ENCODE measurements at regions not wholly inside any gene's neighbourhood (a gene's known extent, or its start where the extent isn't known, plus 50 kb on each side); places are given as distances from the start of the nearest gene placed in this dataset.
A peak's percentile ranks its signal among the peaks of the same experiment; 100 is the strongest.

DNA sequence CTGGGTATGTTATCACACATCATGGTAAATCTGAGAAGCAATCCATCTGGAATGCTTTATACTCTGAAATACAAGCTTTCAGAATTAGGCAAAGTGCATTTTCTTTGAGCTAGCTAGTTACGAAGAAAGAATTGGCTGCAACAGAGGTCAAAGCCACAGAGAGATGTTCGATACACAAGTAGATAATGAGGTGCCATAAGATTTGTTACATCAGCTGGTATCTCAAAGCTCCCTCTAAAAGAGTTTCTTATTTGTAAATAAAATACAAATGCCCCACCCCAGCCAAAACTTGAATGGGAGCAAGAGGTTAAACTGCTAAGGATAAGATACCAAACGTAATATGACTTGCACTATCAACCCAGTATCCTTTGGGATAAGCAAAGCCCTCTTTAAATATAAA is 84.0 kb upstream of the SLCO3A1 start:
- no peak for DNase-seq

DNA sequence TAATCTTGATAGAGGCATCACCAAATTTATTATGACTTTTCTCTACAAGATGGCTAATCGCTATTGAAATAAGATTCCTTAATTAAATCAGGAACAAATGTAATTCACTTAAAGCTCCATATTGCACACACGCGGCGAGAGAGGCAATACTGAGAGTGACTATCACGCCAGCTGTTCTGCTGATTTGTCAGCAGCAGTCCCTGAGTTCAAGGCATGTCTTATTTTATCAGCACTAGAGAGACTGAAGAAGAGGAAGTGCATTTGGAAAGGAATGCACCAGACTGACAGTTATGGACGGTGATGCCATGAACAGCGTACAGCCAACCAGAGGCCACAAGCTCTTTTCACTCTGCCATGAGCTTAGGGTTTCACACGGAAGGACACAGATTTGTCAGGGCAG is 83.6 kb upstream of the SLCO3A1 start:
- no peak for DNase-seq

DNA sequence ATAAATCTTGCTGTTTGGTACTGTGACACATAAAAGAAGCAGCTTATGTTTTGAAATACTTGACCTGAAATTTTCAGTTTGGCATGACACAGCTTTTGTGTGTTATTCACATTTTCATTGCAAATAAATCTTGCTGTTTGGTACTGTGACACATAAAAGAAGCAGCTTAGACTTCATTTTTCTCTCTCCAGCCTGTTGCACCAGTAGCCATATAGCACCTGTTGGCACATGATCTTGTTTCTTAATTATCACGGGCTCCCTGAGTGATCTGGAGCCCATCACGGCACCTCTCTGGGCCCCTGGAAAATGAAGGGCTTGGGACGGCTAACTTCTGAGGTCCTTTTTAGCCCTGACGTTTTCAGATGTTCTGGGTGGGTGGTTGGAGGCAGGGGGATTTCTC is 77.4 kb upstream of the SLCO3A1 start:
- no peak for DNase-seq

DNA sequence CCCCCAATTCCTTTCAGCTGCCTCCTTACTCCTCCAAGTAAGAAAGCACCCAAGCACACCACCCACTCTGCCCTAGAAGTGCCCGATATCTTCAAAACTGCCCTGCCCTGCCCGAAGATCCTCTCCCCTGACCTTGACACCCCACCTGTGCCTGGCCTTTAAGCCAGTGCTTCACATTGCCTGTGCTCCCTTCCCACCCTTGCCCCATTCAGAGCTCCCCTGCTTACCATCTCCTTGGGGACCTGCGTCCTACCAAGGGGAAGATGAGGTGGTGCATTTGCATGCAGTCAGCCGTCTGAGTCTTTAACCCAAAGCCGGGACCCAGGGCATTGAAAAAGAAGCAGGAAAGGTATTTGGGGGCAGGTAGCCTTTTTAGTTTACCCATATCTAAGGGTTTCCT is 73.5 kb upstream of the SLCO3A1 start:
- DNase-seq: no peak

DNA sequence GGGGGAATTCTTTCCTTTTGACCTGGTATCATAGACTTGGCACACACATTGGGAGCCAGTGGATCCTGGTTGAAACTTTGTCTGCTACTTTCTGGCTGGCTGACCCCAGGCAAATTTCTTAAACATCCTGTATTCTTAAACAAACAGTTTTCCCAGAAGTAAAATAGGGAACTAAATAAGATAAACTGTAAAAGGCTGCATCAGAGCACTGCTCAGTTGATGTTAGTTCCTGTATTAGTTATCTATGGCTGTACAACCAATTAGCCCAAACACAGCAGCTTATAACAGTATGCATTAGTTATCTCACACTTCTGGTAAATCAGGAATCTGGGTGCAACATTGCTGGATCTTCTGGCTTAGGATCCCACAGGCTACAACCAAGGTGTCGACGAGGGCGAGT is 73.1 kb upstream of the SLCO3A1 start:
- DNase-seq: no peak

DNA sequence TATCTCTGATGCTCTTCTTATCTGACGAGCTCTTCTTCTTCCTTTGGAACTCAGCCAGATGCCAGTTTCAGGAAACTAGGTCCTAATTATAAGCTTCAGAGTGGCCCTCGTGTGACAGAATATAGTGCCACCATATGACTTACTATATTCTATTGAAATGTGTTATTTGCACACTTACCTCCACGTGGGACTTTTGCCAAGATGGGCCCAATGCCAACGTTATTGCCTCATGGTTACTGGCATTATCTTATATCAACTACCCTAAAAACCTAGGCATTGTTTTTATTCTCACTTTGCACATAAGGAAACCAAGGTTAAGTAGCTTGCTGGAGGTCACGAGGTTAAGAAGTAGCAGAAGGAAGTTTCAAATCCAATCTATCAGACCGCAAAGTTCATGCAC is 71.3 kb upstream of the SLCO3A1 start:
- DNase-seq: peak; percentile 22

DNA sequence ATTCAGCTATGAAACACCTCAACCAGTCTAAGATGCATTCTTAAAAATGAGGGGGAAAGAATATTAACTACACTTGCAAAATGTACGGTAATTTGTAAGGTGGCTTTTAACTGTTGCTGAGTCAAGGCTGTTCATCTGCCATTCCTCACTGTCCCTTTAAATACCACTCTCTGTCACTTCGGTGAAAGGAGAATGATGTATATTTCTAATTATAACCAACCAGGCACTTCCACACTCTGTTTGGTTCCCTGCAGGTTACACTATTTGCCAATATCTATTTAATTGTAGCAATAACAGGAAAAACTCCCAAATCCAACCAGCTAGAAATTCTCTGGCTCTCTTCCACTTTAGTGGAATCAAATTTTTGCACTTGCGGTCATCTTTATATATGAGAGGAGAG is 70.5 kb upstream of the SLCO3A1 start:
- DNase-seq: no peak

DNA sequence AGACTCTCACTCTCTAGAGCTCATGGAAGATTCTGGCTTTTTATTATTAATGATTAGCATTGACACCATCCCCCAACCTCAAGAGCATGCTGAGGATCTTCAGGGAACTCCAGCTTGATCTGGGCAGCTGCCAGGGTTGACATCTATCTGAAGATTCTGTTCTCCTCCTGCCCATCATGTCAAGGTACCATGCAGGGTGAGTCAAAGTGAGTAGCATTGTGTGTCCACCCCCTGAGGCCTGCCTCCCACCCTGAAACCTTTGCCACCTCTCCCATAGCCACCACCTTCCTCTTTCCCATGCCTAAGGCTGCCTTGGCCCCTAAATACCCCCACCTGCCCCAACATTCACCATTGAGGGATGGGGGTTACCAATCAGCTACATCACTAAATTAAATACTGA is 70.1 kb upstream of the SLCO3A1 start:
- no peak for DNase-seq

DNA sequence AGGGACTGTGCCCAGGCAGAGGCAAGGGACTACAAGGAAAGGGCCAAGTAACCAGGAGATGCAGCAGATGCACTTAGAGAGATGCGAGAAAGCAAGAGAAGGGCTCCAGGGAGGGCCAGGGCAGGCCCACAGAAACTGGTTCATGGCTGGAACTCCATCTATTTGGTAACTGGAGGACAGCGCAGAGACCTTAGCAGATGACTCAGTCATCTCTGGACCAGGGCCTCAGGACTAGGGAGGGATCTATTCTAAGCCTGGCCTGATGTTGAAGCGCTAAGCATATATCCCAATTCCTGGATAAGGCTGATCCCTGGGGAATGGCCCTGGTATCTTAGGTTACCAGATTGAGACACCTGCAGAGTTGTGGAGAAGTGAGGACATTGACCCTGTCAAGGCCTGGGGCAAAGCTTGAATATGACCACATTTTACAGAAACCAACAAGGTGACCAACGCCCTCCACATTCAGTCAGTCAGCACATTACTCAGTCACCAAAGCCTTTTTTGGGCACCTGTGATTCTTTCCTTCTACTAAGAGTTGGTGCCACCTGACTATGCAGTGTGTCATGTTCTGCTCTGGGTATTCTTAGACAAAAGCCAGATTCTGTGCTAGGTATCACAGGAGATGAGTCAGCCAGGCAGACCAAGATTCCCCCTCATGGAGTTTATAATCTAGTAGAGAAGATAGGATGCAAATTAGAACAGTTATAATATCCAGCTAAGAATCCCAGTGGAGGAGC is 68.4 kb upstream of the SLCO3A1 start:
- no peak for DNase-seq

DNA sequence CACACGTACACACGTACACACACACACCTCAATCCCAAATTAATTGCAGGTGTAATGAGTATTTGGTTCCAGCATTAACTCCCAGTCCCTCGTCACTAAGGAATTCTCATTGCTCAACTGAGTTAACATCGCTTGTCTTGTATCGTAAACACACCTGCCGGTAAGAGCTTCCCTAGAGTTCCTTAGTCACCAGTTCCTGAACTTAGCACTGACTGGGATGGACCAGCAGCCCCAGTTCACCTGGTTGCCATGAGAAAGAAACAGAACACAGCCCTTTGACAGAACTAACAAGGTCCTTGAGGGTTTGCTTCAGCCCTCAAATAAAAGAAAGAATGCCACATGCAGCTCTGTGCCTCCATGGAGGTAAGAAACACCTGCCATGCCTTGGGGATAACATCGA is 66.3 kb upstream of the SLCO3A1 start:
- peak; percentile 63 for DNase-seq

DNA sequence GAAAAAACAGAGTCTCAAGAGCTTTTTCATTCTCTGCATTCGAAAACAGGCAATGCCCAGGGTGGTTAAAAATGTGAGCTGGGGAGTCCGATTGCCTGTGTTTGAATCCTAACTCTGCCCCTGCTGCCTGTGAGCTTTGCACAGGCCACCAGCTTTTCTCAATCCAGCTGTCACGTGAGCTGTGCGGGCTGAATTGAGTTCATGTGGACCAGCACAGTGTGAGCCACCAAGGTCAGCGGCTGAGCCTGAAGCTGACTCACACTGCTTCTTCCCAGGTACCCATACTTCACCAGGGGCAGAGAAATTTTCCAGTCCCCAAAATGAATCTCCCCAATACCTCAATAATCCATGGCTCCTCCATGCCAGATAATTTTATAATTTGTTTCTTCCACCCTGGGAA is 64.4 kb upstream of the SLCO3A1 start:
- DNase-seq: no peak

DNA sequence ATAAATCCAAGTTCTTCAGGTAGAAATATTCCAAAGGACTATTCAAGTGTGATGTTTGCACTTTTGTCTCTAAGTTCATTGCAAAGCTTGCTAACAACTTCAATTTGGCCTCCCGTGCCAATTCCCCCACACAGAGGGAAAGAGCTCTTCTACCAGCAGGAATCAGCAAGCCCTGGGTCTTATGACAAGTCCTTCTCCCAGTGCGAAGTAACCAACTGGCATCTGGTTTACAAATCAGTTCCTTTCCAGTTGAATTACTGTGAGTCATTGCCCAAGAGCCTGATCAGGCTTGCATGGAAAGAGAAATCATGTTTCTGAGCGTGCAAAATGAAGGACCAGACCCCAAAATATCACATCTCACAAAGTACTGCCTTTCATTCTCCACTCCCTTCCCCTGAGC is 62.7 kb upstream of the SLCO3A1 start:
- DNase-seq: no peak

DNA sequence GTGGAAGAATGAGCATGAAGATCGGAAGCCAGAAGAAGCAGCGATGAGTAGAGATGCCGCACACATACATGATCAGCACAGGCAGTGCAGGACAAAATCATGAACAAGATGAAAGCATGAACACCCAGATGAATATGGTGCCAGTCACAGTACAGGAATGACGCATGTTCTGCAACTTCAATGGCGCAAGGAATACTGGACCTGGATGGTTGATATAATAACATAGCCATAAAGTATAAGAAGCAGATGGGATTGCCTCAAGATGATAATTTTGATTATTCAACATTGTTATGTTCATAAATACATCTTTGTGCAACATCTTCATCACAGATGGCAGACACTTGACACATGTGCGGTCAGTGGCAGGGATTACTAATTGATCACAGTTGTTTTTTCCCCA is 59.7 kb upstream of the SLCO3A1 start:
- no peak for DNase-seq

DNA sequence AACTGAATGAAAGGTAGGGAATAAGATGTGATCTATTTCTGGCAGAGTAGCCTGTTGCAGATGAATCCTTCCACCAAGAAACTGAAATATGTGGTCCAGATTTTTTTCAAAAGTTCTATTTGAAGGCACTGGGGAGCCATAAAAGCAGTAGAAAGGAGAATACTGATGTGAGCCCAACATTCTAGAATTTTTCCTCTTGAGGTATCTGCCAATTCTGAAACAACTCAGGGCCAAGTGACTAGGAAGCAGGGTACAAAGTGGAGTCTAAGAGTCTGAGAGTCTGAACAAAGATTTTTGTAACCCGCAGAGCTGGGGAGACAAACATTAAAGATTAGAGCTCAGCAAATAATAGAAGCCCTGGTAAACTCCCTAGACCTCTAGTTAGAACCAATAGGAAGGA is 58.3 kb upstream of the SLCO3A1 start:
- DNase-seq: no peak

DNA sequence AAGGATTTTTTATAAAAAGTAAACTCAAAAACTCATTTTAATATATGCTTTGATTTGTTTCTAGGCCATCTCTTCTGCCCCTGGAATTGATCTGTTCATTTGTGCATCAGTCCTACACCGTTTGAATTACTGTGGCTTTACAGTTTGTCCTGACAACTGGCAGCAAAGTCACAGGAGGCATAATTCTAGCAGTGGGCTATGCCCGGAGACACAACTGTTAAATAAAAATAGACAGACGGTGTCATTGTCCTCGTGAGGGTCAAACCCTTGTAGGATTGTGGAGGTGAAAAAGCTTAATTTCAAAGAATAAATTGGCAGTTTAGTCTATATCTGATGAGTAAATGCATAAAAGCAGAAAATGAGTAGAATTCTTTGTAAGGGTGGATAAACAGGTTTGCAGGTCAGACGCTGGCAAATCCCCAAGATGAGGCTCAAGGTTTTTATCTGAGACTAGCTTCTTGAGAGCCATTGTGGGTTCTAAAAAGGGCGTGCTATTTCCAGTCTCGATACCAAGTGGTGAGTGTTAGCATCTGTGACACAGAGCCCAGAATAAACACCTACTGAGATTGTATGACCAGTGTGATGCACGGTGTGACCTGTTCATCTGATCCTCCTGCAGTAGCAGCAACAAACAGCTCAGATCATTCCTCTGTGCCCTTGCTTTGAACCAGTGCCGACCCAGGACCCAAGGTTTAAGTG is 51.5 kb upstream of the SLCO3A1 start:
- DNase-seq: no peak

DNA sequence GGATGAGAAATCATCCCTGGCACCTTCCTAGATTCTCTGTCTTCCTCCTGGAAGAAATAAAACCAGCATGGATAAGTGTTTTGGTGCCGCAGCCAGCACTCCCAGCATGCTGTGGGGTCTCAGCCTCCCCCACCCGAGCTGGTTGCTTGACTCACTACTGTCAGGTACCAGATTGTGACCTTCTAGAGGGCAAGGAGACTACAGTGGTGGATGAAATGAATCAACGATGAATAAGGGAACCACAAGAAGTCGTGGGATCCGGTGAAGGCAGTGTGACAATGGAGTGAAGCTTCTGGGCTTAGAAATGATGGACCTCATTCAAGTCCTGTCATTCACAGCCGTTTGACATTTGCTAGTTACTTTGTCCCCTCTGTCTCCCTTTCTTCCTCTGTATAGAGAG is 50.2 kb upstream of the SLCO3A1 start:
- DNase-seq: no peak
